B cell (primary cell): ENCODE measurements at regions not wholly inside any gene's neighbourhood (a gene's known extent, or its start where the extent isn't known, plus 50 kb on each side); places are given as distances from the start of the nearest gene placed in this dataset.

ENCODE experiments used
- ATAC-seq: fragments of 200-7000 bp; cut with Tn5 transposase; one replicate; pipeline ENCODE4 v1.10.0; 2021; ENCODE audit warnings: low read depth, mild to moderate bottlenecking, moderate number of reproducible peaks, moderate library complexity
- CTCF ChIA-PET: fragments of 350-600 bp; sonication (Branson Sonifier 250); formaldehyde crosslinking; loops from one replicate; lab custom pipeline; 2021; ENCODE audit warnings: antibody characterized with exemption, inconsistent platforms; lab: Charles Lee
- POLR2A ChIA-PET: fragments of 350-600 bp; sonication (Branson Sonifier 250); formaldehyde crosslinking; loops from one replicate; lab custom pipeline; 2021; ENCODE audit warnings: antibody characterized with exemption; lab: Charles Lee
- DNase-seq: peaks from one replicate; pipeline ENCODE4 v3.0.0; 2013
- H2AFZ ChIP-seq: 2 replicates; pipeline ENCODE4 v1.6.1; 2012; ENCODE audit warnings: mild to moderate bottlenecking, low read depth, low read length; ENCODE audit not compliant: insufficient read depth, poor library complexity, severe bottlenecking
- H3K27ac ChIP-seq, 2 donors: 1 replicate in 1 of 2; 2 replicates in 1 of 2; pipeline ENCODE4 v1.5.1; 2012 to 2013; ENCODE audit warnings: low read length in 2 of 2, mild to moderate bottlenecking in 2 of 2, moderate library complexity in 1 of 2
- H3K27me3 ChIP-seq, 4 experiments: fragments of 200-600 bp in 1 of 4; sonication (generic) in 1 of 4; replicated peaks in 1 of 4; 1 replicate in 2 of 4; 2 replicates in 2 of 4; pipeline versions ENCODE4 v1.6.1 to v1.7.0; 2013 to 2016; ENCODE audit warnings: low read length in 3 of 4, mild to moderate bottlenecking in 2 of 4, mixed read lengths in 1 of 4, moderate library complexity in 1 of 4; ENCODE audit not compliant: insufficient read depth in 4 of 4, control insufficient read depth in 3 of 4; ENCODE audit errors: control extremely low read depth in 1 of 4
- H3K36me3 ChIP-seq, 2 experiments: replicated peaks in 1 of 2; 1 replicate in 1 of 2; 2 replicates in 1 of 2; pipeline versions ENCODE4 v1.6.1 to v1.7.1; 2013; ENCODE audit warnings: low read length in 1 of 2; ENCODE audit not compliant: insufficient read depth in 2 of 2, control insufficient read depth in 1 of 2; ENCODE audit errors: control extremely low read depth in 1 of 2, extremely low read depth in 1 of 2
- H3K4me1 ChIP-seq, 2 donors: fragments of 200-600 bp in 1 of 2; sonication (generic) in 1 of 2; 1 replicate in 1 of 2; 2 replicates in 1 of 2; pipeline versions ENCODE4 v1.5.1 to v1.6.1; 2013 to 2017; ENCODE audit warnings: low read length in 2 of 2; ENCODE audit not compliant: control insufficient read depth in 2 of 2, insufficient read depth in 2 of 2
- H3K4me2 ChIP-seq: replicated peaks from 2 replicates; pipeline ENCODE3; 2012; ENCODE audit warnings: mild to moderate bottlenecking, low read depth, low read length; ENCODE audit not compliant: poor library complexity, severe bottlenecking
- H3K4me3 ChIP-seq, 5 experiments: fragments of 200-600 bp in 1 of 5; sonication (generic) in 1 of 5; 1 replicate in 3 of 5; 2 replicates in 2 of 5; pipeline versions ENCODE4 v1.5.1 to v1.7.0; 2011 to 2016; ENCODE audit warnings: low read length in 4 of 5, mild to moderate bottlenecking in 4 of 5, low read depth in 2 of 5, control low read depth in 1 of 5, moderate library complexity in 1 of 5; ENCODE audit not compliant: insufficient read depth in 1 of 5; ENCODE audit errors: control extremely low read depth in 1 of 5, extremely low read depth in 1 of 5
- H3K79me2 ChIP-seq: fragments of 200-600 bp; sonication (generic); one replicate; pipeline ENCODE4 v1.6.0; 2016; ENCODE audit warnings: low read length; ENCODE audit not compliant: control insufficient read depth, insufficient read depth
- H3K9ac ChIP-seq: fragments of 200-600 bp; sonication (generic); 2 replicates; pipeline ENCODE4 v1.6.1; 2017; ENCODE audit warnings: mild to moderate bottlenecking, low read length, moderate library complexity
- H3K9me3 ChIP-seq, 3 donors: one replicate each; pipeline versions ENCODE4 v1.6.1 to v1.7.1; 2013; ENCODE audit warnings: low read length in 2 of 3; ENCODE audit not compliant: control insufficient read depth in 2 of 3, insufficient read depth in 1 of 3; ENCODE audit errors: control extremely low read depth in 1 of 3
- H4K20me1 ChIP-seq: 2 replicates; pipeline ENCODE4 v1.6.0; 2012; ENCODE audit warnings: mild to moderate bottlenecking, low read length; ENCODE audit not compliant: insufficient read depth, control insufficient read depth, poor library complexity, severe bottlenecking
- H3K27ac Mint-ChIP-seq: one replicate; pipeline ENCODE4 v1.8.0; 2021; ENCODE audit warnings: mixed read lengths
- H3K27me3 Mint-ChIP-seq: one replicate; pipeline ENCODE4 v1.8.0; 2021; ENCODE audit warnings: mixed read lengths
- H3K4me1 Mint-ChIP-seq: one replicate; pipeline ENCODE4 v1.8.0; 2021; ENCODE audit warnings: mixed read lengths
- H3K4me3 Mint-ChIP-seq: one replicate; pipeline ENCODE4 v1.8.0; 2021; ENCODE audit warnings: mixed read lengths
- H3K9me3 Mint-ChIP-seq: one replicate; pipeline ENCODE4 v1.8.0; 2022; ENCODE audit warnings: mixed read lengths; ENCODE audit not compliant: insufficient read depth
- EZH2 ChIP-seq: IDR thresholded peaks from 2 replicates; pipeline ENCODE4 v1.6.1; 2012; ENCODE audit warnings: borderline replicate concordance, low read depth, mild to moderate bottlenecking, moderate library complexity, low read length; ENCODE audit not compliant: insufficient read depth, poor library complexity, severe bottlenecking
- WGBS: methylation state at CpG from one replicate; pipeline ENCODE4 v1.1.5; 2013; ENCODE audit warnings: missing lambda C conversion rate; ENCODE audit not compliant: insufficient coverage; 5-methylcytosine and 5-hydroxymethylcytosine counted together
- intact Hi-C: fragments of 100-400 bp; cut with micrococcal nuclease; formaldehyde crosslinking; loops from one replicate; pipeline ENCODE4 v1.10.0; 2022
- TF ChIP-seq, protein P1 (sequence below): fragments of 200-600 bp; IDR thresholded peaks from one replicate; pipeline ENCODE4 v1.8.0; 2022; ENCODE audit warnings: antibody characterized with exemption, mild to moderate bottlenecking

GRCh38 chr12:67202678-67203012 is 66.5 kb upstream of the CAND1 start:
- Histone ChIP-seq H3K4me2 (no peak overlapping the region), H3K27ac (no peak overlapping the region), H4K20me1 (no peaks in the 10 kb centered on the region), H3K79me2 (no peaks in the 10 kb centered on the region), H3K27me3 (peaks cover 0 to 3% (median 0%) of the 10 kb centered on the region in 4 experiments), H3K9me3 (no peaks in the 10 kb centered on the region), H3K9ac (no peak overlapping the region), H3K4me1 (peaks cover 0 to 4% of the 10 kb centered on the region in 2 donors), H3K4me3 (no peak overlapping the region), H3K36me3 (no peaks in the 10 kb centered on the region), H2AFZ (no peak overlapping the region)
- intact Hi-C loops = no loop called here
- no peaks in the 10 kb centered on the region for H3K9me3 Mint-ChIP-seq
- POLR2A ChIA-PET = no interaction called here
- ATAC-seq (no peak), DNase-seq (no peak)
- peaks cover 20% of the 10 kb centered on the region for H3K27me3 Mint-ChIP-seq
- peaks cover 5% of the 10 kb centered on the region for H3K4me1 Mint-ChIP-seq
- H3K27ac Mint-ChIP-seq = no peak overlapping the region
- TF ChIP-seq EZH2 = no peak
- TF ChIP-seq, protein P1, sequence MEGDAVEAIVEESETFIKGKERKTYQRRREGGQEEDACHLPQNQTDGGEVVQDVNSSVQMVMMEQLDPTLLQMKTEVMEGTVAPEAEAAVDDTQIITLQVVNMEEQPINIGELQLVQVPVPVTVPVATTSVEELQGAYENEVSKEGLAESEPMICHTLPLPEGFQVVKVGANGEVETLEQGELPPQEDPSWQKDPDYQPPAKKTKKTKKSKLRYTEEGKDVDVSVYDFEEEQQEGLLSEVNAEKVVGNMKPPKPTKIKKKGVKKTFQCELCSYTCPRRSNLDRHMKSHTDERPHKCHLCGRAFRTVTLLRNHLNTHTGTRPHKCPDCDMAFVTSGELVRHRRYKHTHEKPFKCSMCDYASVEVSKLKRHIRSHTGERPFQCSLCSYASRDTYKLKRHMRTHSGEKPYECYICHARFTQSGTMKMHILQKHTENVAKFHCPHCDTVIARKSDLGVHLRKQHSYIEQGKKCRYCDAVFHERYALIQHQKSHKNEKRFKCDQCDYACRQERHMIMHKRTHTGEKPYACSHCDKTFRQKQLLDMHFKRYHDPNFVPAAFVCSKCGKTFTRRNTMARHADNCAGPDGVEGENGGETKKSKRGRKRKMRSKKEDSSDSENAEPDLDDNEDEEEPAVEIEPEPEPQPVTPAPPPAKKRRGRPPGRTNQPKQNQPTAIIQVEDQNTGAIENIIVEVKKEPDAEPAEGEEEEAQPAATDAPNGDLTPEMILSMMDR = no peak
- CTCF ChIA-PET = no interaction called here
- H3K4me3 Mint-ChIP-seq = no peak overlapping the region
- WGBS = no CpG with 5 or more reads among the region's 3 CpGs

- ATAC-seq (no peak), DNase-seq (no peak)
- peaks cover 0 to 17% (median 0%) of the 10 kb centered on the region in 4 experiments for H3K27me3 ChIP-seq
- H2AFZ ChIP-seq = no peak overlapping the region
- H4K20me1 ChIP-seq = no peaks in the 10 kb centered on the region
- H3K27me3 Mint-ChIP-seq = peaks cover 24% of the 10 kb centered on the region
- no peaks in the 10 kb centered on the region for H3K36me3 ChIP-seq
- no peak for TF ChIP-seq EZH2
- TF ChIP-seq, protein P1 = no peak
- H3K27ac Mint-ChIP-seq = no peak overlapping the region
- no peaks in the 10 kb centered on the region for H3K9me3 ChIP-seq
- no peaks in the 10 kb centered on the region for H3K4me1 ChIP-seq
- H3K4me3 ChIP-seq = no peak overlapping the region
- H3K9ac ChIP-seq = no peak overlapping the region
- 100% methylated on average over 3 of the region's 8 CpGs for WGBS
- H3K79me2 ChIP-seq = no peaks in the 10 kb centered on the region
- no peak overlapping the region for H3K4me3 Mint-ChIP-seq
- POLR2A ChIA-PET = no interaction called here
- no peak overlapping the region for H3K4me2 ChIP-seq
- intact Hi-C loops = no loop called here
- no peaks in the 10 kb centered on the region for H3K9me3 Mint-ChIP-seq
- CTCF ChIA-PET = no interaction called here
- no peak overlapping the region for H3K27ac ChIP-seq
- H3K4me1 Mint-ChIP-seq = no peaks in the 10 kb centered on the region
Measured at GRCh38 chr12:67208281-67209067, 60.7 kb upstream of the CAND1 start.
